Hematopoietic multipotent progenitor cell treated with erythropoietin and hydrocortisone succinate and interleukin-3 and kit ligand, for 8 days (in vitro differentiated cells): ENCODE measurements at regions not wholly inside any gene's neighbourhood (a gene's known extent, or its start where the extent isn't known, plus 50 kb on each side); places are given as distances from the start of the nearest gene placed in this dataset.
"Not testable (repeated sequence)": the region's sequence is repeated elsewhere in the genome, so short reads cannot be mapped to it uniquely, and the experiment has no call there.

Source experiments
- DNase-seq: peaks from one replicate; pipeline ENCODE4 v3.0.0-alpha.2; 2015

GRCh38 chr1:273772-274171, 177.7 kb downstream of the OR4F29 start:
- not testable (repeated sequence) for DNase-seq

- peak; percentile 56 for DNase-seq
Measured at GRCh38 chr1:267815-268214, 183.7 kb downstream of the OR4F29 start.
